ENCODE measurements at regions not wholly inside any gene's neighbourhood (a gene's known extent, or its start where the extent isn't known, plus 50 kb on each side); places are given as distances from the start of the nearest gene placed in this dataset.

- H2AFZ ChIP-seq (ENCODE audit: low read length) = no peak overlapping the region
- no peak for DNase-seq (ENCODE audit: insufficient read length, low spot score, missing footprints)
- TF ChIP-seq, protein P1, sequence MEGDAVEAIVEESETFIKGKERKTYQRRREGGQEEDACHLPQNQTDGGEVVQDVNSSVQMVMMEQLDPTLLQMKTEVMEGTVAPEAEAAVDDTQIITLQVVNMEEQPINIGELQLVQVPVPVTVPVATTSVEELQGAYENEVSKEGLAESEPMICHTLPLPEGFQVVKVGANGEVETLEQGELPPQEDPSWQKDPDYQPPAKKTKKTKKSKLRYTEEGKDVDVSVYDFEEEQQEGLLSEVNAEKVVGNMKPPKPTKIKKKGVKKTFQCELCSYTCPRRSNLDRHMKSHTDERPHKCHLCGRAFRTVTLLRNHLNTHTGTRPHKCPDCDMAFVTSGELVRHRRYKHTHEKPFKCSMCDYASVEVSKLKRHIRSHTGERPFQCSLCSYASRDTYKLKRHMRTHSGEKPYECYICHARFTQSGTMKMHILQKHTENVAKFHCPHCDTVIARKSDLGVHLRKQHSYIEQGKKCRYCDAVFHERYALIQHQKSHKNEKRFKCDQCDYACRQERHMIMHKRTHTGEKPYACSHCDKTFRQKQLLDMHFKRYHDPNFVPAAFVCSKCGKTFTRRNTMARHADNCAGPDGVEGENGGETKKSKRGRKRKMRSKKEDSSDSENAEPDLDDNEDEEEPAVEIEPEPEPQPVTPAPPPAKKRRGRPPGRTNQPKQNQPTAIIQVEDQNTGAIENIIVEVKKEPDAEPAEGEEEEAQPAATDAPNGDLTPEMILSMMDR (IDR thresholded peaks at IDR 0.05; ENCODE audit: extremely low read depth, low read depth, low read length) = no peak
- H3K79me2 ChIP-seq (ENCODE audit: insufficient read depth, low read length) = no peaks in the 10 kb centered on the region
- no peaks in the 10 kb centered on the region for H4K20me1 ChIP-seq (ENCODE audit: insufficient read depth, low read length)
- H3K4me3 ChIP-seq (ENCODE audit: insufficient read depth, low read length) = no peak overlapping the region
- no peaks in the 10 kb centered on the region for H3K36me3 ChIP-seq (ENCODE audit: insufficient read depth, low read length)
- no peaks in the 10 kb centered on the region for H3K27me3 ChIP-seq (ENCODE audit: insufficient read depth, low read length)
- H3K4me2 ChIP-seq (ENCODE audit: insufficient read depth, low read length) = no peak overlapping the region
- H3K4me1 ChIP-seq (ENCODE audit: insufficient read depth, low read length) = peaks cover 22% of the 10 kb centered on the region
- no peaks in the 10 kb centered on the region for H3K9me3 ChIP-seq (ENCODE audit: low read depth, low read length)
- no peak overlapping the region for H3K27ac ChIP-seq (ENCODE audit: low read depth, low read length)
Measured at GRCh38 chr17:17422641-17423040, 54.2 kb upstream of the MED9 start.

GRCh38 chr17:17423656-17424055 is 53.1 kb upstream of the MED9 start:
- H3K4me1 ChIP-seq (ENCODE audit: insufficient read depth, low read length) = peaks cover 15% of the 10 kb centered on the region
- H3K4me2 ChIP-seq (ENCODE audit: insufficient read depth, low read length) = no peak overlapping the region
- H3K9me3 ChIP-seq (ENCODE audit: low read depth, low read length) = no peaks in the 10 kb centered on the region
- H3K79me2 ChIP-seq (ENCODE audit: insufficient read depth, low read length) = no peaks in the 10 kb centered on the region
- H3K36me3 ChIP-seq (ENCODE audit: insufficient read depth, low read length) = no peaks in the 10 kb centered on the region
- no peaks in the 10 kb centered on the region for H4K20me1 ChIP-seq (ENCODE audit: insufficient read depth, low read length)
- TF ChIP-seq, protein P1 (IDR thresholded peaks at IDR 0.05; ENCODE audit: extremely low read depth, low read depth, low read length) = no peak
- H3K27ac ChIP-seq (ENCODE audit: low read depth, low read length) = no peak overlapping the region
- no peak overlapping the region for H2AFZ ChIP-seq (ENCODE audit: low read length)
- no peak overlapping the region for H3K4me3 ChIP-seq (ENCODE audit: insufficient read depth, low read length)
- no peak for DNase-seq (ENCODE audit: insufficient read length, low spot score, missing footprints)
- H3K27me3 ChIP-seq (ENCODE audit: insufficient read depth, low read length) = no peaks in the 10 kb centered on the region

- no peaks in the 10 kb centered on the region for H3K27me3 ChIP-seq (ENCODE audit: insufficient read depth, low read length)
- H3K9me3 ChIP-seq (ENCODE audit: low read depth, low read length) = no peaks in the 10 kb centered on the region
- H3K4me2 ChIP-seq (ENCODE audit: insufficient read depth, low read length) = no peak overlapping the region
- DNase-seq (ENCODE audit: insufficient read length, low spot score, missing footprints) = no peak
- no peak overlapping the region for H3K27ac ChIP-seq (ENCODE audit: low read depth, low read length)
- no peak overlapping the region for H3K4me3 ChIP-seq (ENCODE audit: insufficient read depth, low read length)
- H3K4me1 ChIP-seq (ENCODE audit: insufficient read depth, low read length) = peaks cover 9% of the 10 kb centered on the region
- no peaks in the 10 kb centered on the region for H4K20me1 ChIP-seq (ENCODE audit: insufficient read depth, low read length)
- no peaks in the 10 kb centered on the region for H3K36me3 ChIP-seq (ENCODE audit: insufficient read depth, low read length)
- TF ChIP-seq, protein P1 (IDR thresholded peaks at IDR 0.05; ENCODE audit: extremely low read depth, low read depth, low read length) = no peak
- H2AFZ ChIP-seq (ENCODE audit: low read length) = no peak overlapping the region
- H3K79me2 ChIP-seq (ENCODE audit: insufficient read depth, low read length) = no peaks in the 10 kb centered on the region
Measured at GRCh38 chr17:17424552-17424951, 52.2 kb upstream of the MED9 start.

DNA sequence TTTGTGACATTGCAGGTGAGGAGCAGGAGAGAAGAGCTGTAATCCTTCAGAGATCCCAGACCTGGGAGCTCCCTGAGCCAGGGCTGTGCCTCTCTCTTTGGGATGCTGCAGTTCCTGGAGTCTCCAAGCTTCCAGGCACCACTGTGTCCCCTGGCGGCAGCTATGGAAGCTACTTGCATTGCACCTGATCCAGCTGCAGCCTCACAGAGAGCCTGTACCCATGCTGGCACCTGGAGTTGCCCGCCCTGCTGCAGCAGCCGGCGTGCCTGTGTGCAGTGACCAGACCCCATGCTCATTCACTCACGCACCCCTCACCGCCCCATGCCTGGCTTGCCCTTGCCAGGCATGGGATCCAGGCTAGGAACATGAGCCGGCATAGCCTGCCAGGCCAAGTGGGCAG is 51.8 kb upstream of the MED9 start:
- DNase-seq (ENCODE audit: insufficient read length, low spot score, missing footprints) = no peak
- no peaks in the 10 kb centered on the region for H4K20me1 ChIP-seq (ENCODE audit: insufficient read depth, low read length)
- H3K79me2 ChIP-seq (ENCODE audit: insufficient read depth, low read length) = no peaks in the 10 kb centered on the region
- peaks cover 8% of the 10 kb centered on the region for H3K4me1 ChIP-seq (ENCODE audit: insufficient read depth, low read length)
- H3K27me3 ChIP-seq (ENCODE audit: insufficient read depth, low read length) = no peaks in the 10 kb centered on the region
- H3K9me3 ChIP-seq (ENCODE audit: low read depth, low read length) = no peaks in the 10 kb centered on the region
- no peak overlapping the region for H3K4me3 ChIP-seq (ENCODE audit: insufficient read depth, low read length)
- no peak overlapping the region for H3K4me2 ChIP-seq (ENCODE audit: insufficient read depth, low read length)
- no peak overlapping the region for H2AFZ ChIP-seq (ENCODE audit: low read length)
- no peak overlapping the region for H3K27ac ChIP-seq (ENCODE audit: low read depth, low read length)
- no peaks in the 10 kb centered on the region for H3K36me3 ChIP-seq (ENCODE audit: insufficient read depth, low read length)
- TF ChIP-seq, protein P1 (IDR thresholded peaks at IDR 0.05; ENCODE audit: extremely low read depth, low read depth, low read length) = no peak
